ENCODE measurements at regions not wholly inside any gene's neighbourhood (a gene's known extent, or its start where the extent isn't known, plus 50 kb on each side); places are given as distances from the start of the nearest gene placed in this dataset.

- H3K9me3 ChIP-seq, result no peaks in the 10 kb centered on the region
- no peak overlapping the region for H3K4me3 ChIP-seq
- ATAC-seq, result no peak
- H3K27me3 ChIP-seq, result no peaks in the 10 kb centered on the region
- peak overlapping the region in 1 of 4 donors; percentile 5 for H3K27ac ChIP-seq
- H3K4me1 ChIP-seq, result peaks cover 18% of the 10 kb centered on the region
- intact Hi-C loops (cut with DNase I), result no loop called here
- 77 to 81% methylated on average over 4 of the region's 4 CpGs for WGBS, 2 donors
- no peak for TF ChIP-seq CTCF (IDR thresholded peaks at IDR 0.05)
- TF ChIP-seq POLR2A (IDR thresholded peaks at IDR 0.05), result no peak
- no peaks in the 10 kb centered on the region for H3K36me3 ChIP-seq (replicated peaks in 1 of 2; ENCODE audit: insufficient read depth in 1 of 2, low read depth in 2 of 2)
- no peak for DNase-seq
Observed at GRCh38 chr7:45977256-45977780, 56.2 kb upstream of the IGFBP3 start.

GRCh38 chr7:45976485-45976856 lies 55.4 kb upstream of the IGFBP3 start:
- ATAC-seq (no peak), DNase-seq (no peak)
- 29 to 56% methylated on average over 3 of the region's 3 CpGs for WGBS, 2 donors
- no peaks in the 10 kb centered on the region for H3K36me3 ChIP-seq (replicated peaks in 1 of 2; ENCODE audit: insufficient read depth in 1 of 2, low read depth in 2 of 2)
- H3K4me1 ChIP-seq, result peaks cover 18% of the 10 kb centered on the region
- intact Hi-C loops (cut with DNase I), result no loop called here
- TF ChIP-seq CTCF (IDR thresholded peaks at IDR 0.05), result no peak
- no peak for TF ChIP-seq POLR2A (IDR thresholded peaks at IDR 0.05)
- H3K9me3 ChIP-seq, result no peaks in the 10 kb centered on the region
- H3K4me3 ChIP-seq, result no peak overlapping the region
- no peak overlapping the region for H3K27ac ChIP-seq
- no peaks in the 10 kb centered on the region for H3K27me3 ChIP-seq

- no peak for DNase-seq
- Histone ChIP-seq H3K9me3 (no peaks in the 10 kb centered on the region), H3K27me3 (no peaks in the 10 kb centered on the region), H3K27ac (no peak overlapping the region), H3K4me3 (no peak overlapping the region), H3K4me1 (peaks cover 18% of the 10 kb centered on the region), H3K36me3 (replicated peaks in 1 of 2; ENCODE audit: insufficient read depth in 1 of 2, low read depth in 2 of 2) (no peaks in the 10 kb centered on the region)
- ATAC-seq, result no peak
- intact Hi-C loops (cut with DNase I), result no loop called here
- 68 to 80% methylated on average over 6 to 8 of the region's 8 CpGs for WGBS, 2 donors
- no peak for TF ChIP-seq CTCF (IDR thresholded peaks at IDR 0.05)
- TF ChIP-seq POLR2A (IDR thresholded peaks at IDR 0.05), result no peak
Observed at GRCh38 chr7:45975847-45976484, 54.9 kb upstream of the IGFBP3 start.

GRCh38 chr7:45975367-45975766 lies 54.3 kb upstream of the IGFBP3 start:
- H3K27me3 ChIP-seq, result no peaks in the 10 kb centered on the region
- no peak overlapping the region for H3K27ac ChIP-seq
- no peak for TF ChIP-seq POLR2A (IDR thresholded peaks at IDR 0.05)
- TF ChIP-seq CTCF (IDR thresholded peaks at IDR 0.05), result no peak
- H3K36me3 ChIP-seq (replicated peaks in 1 of 2; ENCODE audit: insufficient read depth in 1 of 2, low read depth in 2 of 2), result no peaks in the 10 kb centered on the region
- no peaks in the 10 kb centered on the region for H3K9me3 ChIP-seq
- H3K4me3 ChIP-seq, result no peak overlapping the region
- DNase-seq (no peak), ATAC-seq (no peak)
- intact Hi-C loops (cut with DNase I), result no loop called here
- peaks cover 18% of the 10 kb centered on the region for H3K4me1 ChIP-seq
- 33 to 58% methylated on average over 1 of the region's 1 CpG for WGBS, 2 donors
